Endothelial cell of umbilical vein (primary cell): ENCODE measurements at regions not wholly inside any gene's neighbourhood (a gene's known extent, or its start where the extent isn't known, plus 50 kb on each side); places are given as distances from the start of the nearest gene placed in this dataset.

Experiments used
- JUN ChIP-seq: IDR thresholded peaks from 2 replicates; pipeline ENCODE4 v1.6.1; 2011; ENCODE audit warnings: borderline replicate concordance, low read depth; ENCODE audit not compliant: insufficient read length, insufficient read depth
- POLR2AphosphoS5 ChIP-seq: IDR thresholded peaks from 2 replicates; pipeline ENCODE4 v1.6.1; 2012; ENCODE audit warnings: low read depth, mild to moderate bottlenecking, control low read depth, low read length, moderate library complexity; ENCODE audit not compliant: insufficient read depth
- TF ChIP-seq, protein P1 (sequence below), 2 donors: IDR thresholded peaks; 1 replicate in 1 of 2; 2 replicates in 1 of 2; pipeline ENCODE4 v1.5.1; 2011; ENCODE audit warnings: low read length in 2 of 2, mild to moderate bottlenecking in 2 of 2, moderate library complexity in 2 of 2, control low read depth in 1 of 2, inconsistent platforms in 1 of 2, low read depth in 1 of 2; ENCODE audit not compliant: insufficient read depth in 1 of 2; ENCODE audit errors: extremely low read depth in 1 of 2

- TF ChIP-seq, protein P1, sequence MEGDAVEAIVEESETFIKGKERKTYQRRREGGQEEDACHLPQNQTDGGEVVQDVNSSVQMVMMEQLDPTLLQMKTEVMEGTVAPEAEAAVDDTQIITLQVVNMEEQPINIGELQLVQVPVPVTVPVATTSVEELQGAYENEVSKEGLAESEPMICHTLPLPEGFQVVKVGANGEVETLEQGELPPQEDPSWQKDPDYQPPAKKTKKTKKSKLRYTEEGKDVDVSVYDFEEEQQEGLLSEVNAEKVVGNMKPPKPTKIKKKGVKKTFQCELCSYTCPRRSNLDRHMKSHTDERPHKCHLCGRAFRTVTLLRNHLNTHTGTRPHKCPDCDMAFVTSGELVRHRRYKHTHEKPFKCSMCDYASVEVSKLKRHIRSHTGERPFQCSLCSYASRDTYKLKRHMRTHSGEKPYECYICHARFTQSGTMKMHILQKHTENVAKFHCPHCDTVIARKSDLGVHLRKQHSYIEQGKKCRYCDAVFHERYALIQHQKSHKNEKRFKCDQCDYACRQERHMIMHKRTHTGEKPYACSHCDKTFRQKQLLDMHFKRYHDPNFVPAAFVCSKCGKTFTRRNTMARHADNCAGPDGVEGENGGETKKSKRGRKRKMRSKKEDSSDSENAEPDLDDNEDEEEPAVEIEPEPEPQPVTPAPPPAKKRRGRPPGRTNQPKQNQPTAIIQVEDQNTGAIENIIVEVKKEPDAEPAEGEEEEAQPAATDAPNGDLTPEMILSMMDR (IDR thresholded peaks at IDR 0.05; ENCODE audit: extremely low read depth in 1 of 2, insufficient read depth in 1 of 2, low read depth in 1 of 2, low read length in 2 of 2): no peak
- no peak for TF ChIP-seq JUN
- TF ChIP-seq POLR2AphosphoS5: no peak
Observed at GRCh38 chr18:6636091-6636490, 93.4 kb upstream of the ARHGAP28 start.
